ENCODE measurements at regions not wholly inside any gene's neighbourhood (a gene's known extent, or its start where the extent isn't known, plus 50 kb on each side); places are given as distances from the start of the nearest gene placed in this dataset.
A peak's percentile ranks its signal among the peaks of the same experiment; 100 is the strongest.

- TF ChIP-seq EZH2 (optimal IDR thresholded peaks at IDR 0.05; ENCODE audit: low read depth, low read length) (no peak), CTCF (IDR thresholded peaks at IDR 0.05; ENCODE audit: low read length) (no peak), EZH2phosphoT487 (IDR thresholded peaks at IDR 0.05; ENCODE audit: low read length) (no peak)
- H3K27ac ChIP-seq (ENCODE audit: low read length), result peak overlapping the region; percentile 67
- H3K4me1 ChIP-seq (ENCODE audit: low read length), result peaks cover 29% of the 10 kb centered on the region
- H3F3A ChIP-seq (ENCODE audit: insufficient read depth, low read length), result no peaks in the 10 kb centered on the region
- no peaks in the 10 kb centered on the region for H3K27me3 ChIP-seq (replicated peaks; ENCODE audit: insufficient read depth, low read length)
- no peaks in the 10 kb centered on the region for H3K36me3 ChIP-seq (replicated peaks; ENCODE audit: insufficient read depth, low read length)
- H3K9me2 ChIP-seq (replicated peaks; ENCODE audit: insufficient read depth, low read length), result no peaks in the 10 kb centered on the region
- H3K4me2 ChIP-seq (ENCODE audit: low read depth, low read length), result peak overlapping the region; percentile 5; the same call in 1 of the 2 replicates
- no peak for DNase-seq
- H4K20me1 ChIP-seq (ENCODE audit: insufficient read depth, low read length), result no peaks in the 10 kb centered on the region
- H3K79me2 ChIP-seq (ENCODE audit: low read length), result no peaks in the 10 kb centered on the region
- no peak overlapping the region for H3K9ac ChIP-seq (ENCODE audit: low read length)
- H3K9me3 ChIP-seq (replicated peaks; ENCODE audit: insufficient read depth, low read length), result no peaks in the 10 kb centered on the region
- no peak overlapping the region for H2AFZ ChIP-seq (ENCODE audit: low read length)
- no peak overlapping the region for H3K4me3 ChIP-seq (ENCODE audit: low read length)
Measured at GRCh38 chr1:221840511-221841243, 98.8 kb upstream of the DUSP10 start.

- Histone ChIP-seq H3K79me2 (ENCODE audit: low read length) (no peaks in the 10 kb centered on the region), H3K9me3 (replicated peaks; ENCODE audit: insufficient read depth, low read length) (no peaks in the 10 kb centered on the region), H3K9me2 (replicated peaks; ENCODE audit: insufficient read depth, low read length) (no peaks in the 10 kb centered on the region), H4K20me1 (ENCODE audit: insufficient read depth, low read length) (no peaks in the 10 kb centered on the region), H3K27ac (ENCODE audit: low read length) (peak overlapping the region; percentile 67), H3K9ac (ENCODE audit: low read length) (peak overlapping the region; percentile 30; the same call in 1 of the 2 replicates), H3K36me3 (replicated peaks; ENCODE audit: insufficient read depth, low read length) (no peaks in the 10 kb centered on the region), H2AFZ (ENCODE audit: low read length) (peak overlapping the region; percentile 2), H3F3A (ENCODE audit: insufficient read depth, low read length) (no peaks in the 10 kb centered on the region), H3K27me3 (replicated peaks; ENCODE audit: insufficient read depth, low read length) (no peaks in the 10 kb centered on the region), H3K4me2 (ENCODE audit: low read depth, low read length) (peak overlapping the region; percentile 5; the same call in 1 of the 2 replicates), H3K4me3 (ENCODE audit: low read length) (no peak overlapping the region), H3K4me1 (ENCODE audit: low read length) (peaks cover 29% of the 10 kb centered on the region)
- TF ChIP-seq CTCF (IDR thresholded peaks at IDR 0.05; ENCODE audit: low read length), result no peak
- no peak for TF ChIP-seq EZH2 (optimal IDR thresholded peaks at IDR 0.05; ENCODE audit: low read depth, low read length)
- no peak for TF ChIP-seq EZH2phosphoT487 (IDR thresholded peaks at IDR 0.05; ENCODE audit: low read length)
- DNase-seq, result peak; percentile 84
Measured at GRCh38 chr1:221839782-221840395, 98.0 kb upstream of the DUSP10 start.

GRCh38 chr1:221839321-221839720, 97.4 kb upstream of the DUSP10 start:
- Histone ChIP-seq H3K9me3 (replicated peaks; ENCODE audit: insufficient read depth, low read length) (no peaks in the 10 kb centered on the region), H3K79me2 (ENCODE audit: low read length) (no peaks in the 10 kb centered on the region), H3K9me2 (replicated peaks; ENCODE audit: insufficient read depth, low read length) (no peaks in the 10 kb centered on the region), H3K4me2 (ENCODE audit: low read depth, low read length) (peak overlapping the region; percentile 5; the same call in 1 of the 2 replicates), H3K27ac (ENCODE audit: low read length) (peak overlapping the region; percentile 67), H3F3A (ENCODE audit: insufficient read depth, low read length) (no peaks in the 10 kb centered on the region), H2AFZ (ENCODE audit: low read length) (peak overlapping the region; percentile 2), H3K4me3 (ENCODE audit: low read length) (no peak overlapping the region), H3K4me1 (ENCODE audit: low read length) (peaks cover 29% of the 10 kb centered on the region), H3K9ac (ENCODE audit: low read length) (peak overlapping the region; percentile 30; the same call in 1 of the 2 replicates), H3K27me3 (replicated peaks; ENCODE audit: insufficient read depth, low read length) (no peaks in the 10 kb centered on the region), H4K20me1 (ENCODE audit: insufficient read depth, low read length) (no peaks in the 10 kb centered on the region), H3K36me3 (replicated peaks; ENCODE audit: insufficient read depth, low read length) (no peaks in the 10 kb centered on the region)
- no peak for TF ChIP-seq EZH2 (optimal IDR thresholded peaks at IDR 0.05; ENCODE audit: low read depth, low read length)
- TF ChIP-seq EZH2phosphoT487 (IDR thresholded peaks at IDR 0.05; ENCODE audit: low read length), result no peak
- TF ChIP-seq CTCF (IDR thresholded peaks at IDR 0.05; ENCODE audit: low read length), result peak; percentile 29
- DNase-seq, result peak; percentile 21
